Stimulated activated memory B cell treated with anti-CD40 and anti-IgM and Interleukin-4, amounts not matched to agents 10 μg/mL and 1 μg/mL and 100 μg/mL, for 72 hours (primary cell): ENCODE measurements at regions not wholly inside any gene's neighbourhood (a gene's known extent, or its start where the extent isn't known, plus 50 kb on each side); places are given as distances from the start of the nearest gene placed in this dataset.

Experiments used
- ATAC-seq: fragments of 150-1000 bp; cut with Tn5 transposase; 2 replicates; pipeline ENCODE4 v1.10.0; 2021
- H3K27ac Mint-ChIP-seq: one replicate; pipeline ENCODE4 v1.8.0; 2022; ENCODE audit warnings: mild to moderate bottlenecking, mixed read lengths
- H3K27me3 Mint-ChIP-seq: one replicate; pipeline ENCODE4 v1.8.0; 2022; ENCODE audit warnings: mixed read lengths
- H3K36me3 Mint-ChIP-seq: one replicate; pipeline ENCODE4 v1.8.0; 2022; ENCODE audit warnings: mixed read lengths
- H3K4me1 Mint-ChIP-seq: one replicate; pipeline ENCODE4 v1.8.0; 2022; ENCODE audit warnings: mixed read lengths
- H3K4me3 Mint-ChIP-seq: one replicate; pipeline ENCODE4 v1.8.0; 2022; ENCODE audit warnings: mild to moderate bottlenecking, moderate library complexity, mixed read lengths
- H3K9me3 Mint-ChIP-seq: one replicate; pipeline ENCODE4 v1.8.0; 2022; ENCODE audit warnings: mixed read lengths

GRCh38 chr18:51622702-51623101 is 425.2 kb upstream of the MEX3C start:
- Mint-ChIP-seq H3K9me3 (no peaks in the 10 kb centered on the region), H3K27ac (no peak overlapping the region), H3K36me3 (no peaks in the 10 kb centered on the region), H3K4me3 (no peak overlapping the region), H3K27me3 (peaks cover 34% of the 10 kb centered on the region), H3K4me1 (no peaks in the 10 kb centered on the region)
- ATAC-seq, result no peak

- no peaks in the 10 kb centered on the region for H3K36me3 Mint-ChIP-seq
- no peak for ATAC-seq
- no peaks in the 10 kb centered on the region for H3K4me1 Mint-ChIP-seq
- H3K9me3 Mint-ChIP-seq, result no peaks in the 10 kb centered on the region
- H3K4me3 Mint-ChIP-seq, result no peak overlapping the region
- H3K27ac Mint-ChIP-seq, result no peak overlapping the region
- H3K27me3 Mint-ChIP-seq, result peaks cover 34% of the 10 kb centered on the region
Observed at GRCh38 chr18:51623653-51624052, 426.2 kb upstream of the MEX3C start.

GRCh38 chr18:51630706-51631105 is 433.2 kb upstream of the MEX3C start:
- Mint-ChIP-seq H3K36me3 (no peaks in the 10 kb centered on the region), H3K9me3 (peaks cover under 1% of the 10 kb centered on the region), H3K27me3 (no peaks in the 10 kb centered on the region), H3K27ac (no peak overlapping the region), H3K4me3 (no peak overlapping the region), H3K4me1 (no peaks in the 10 kb centered on the region)
- ATAC-seq, result no peak

- ATAC-seq, result no peak
- Mint-ChIP-seq H3K36me3 (no peaks in the 10 kb centered on the region), H3K27me3 (no peaks in the 10 kb centered on the region), H3K4me3 (no peak overlapping the region), H3K27ac (no peak overlapping the region), H3K4me1 (no peaks in the 10 kb centered on the region), H3K9me3 (peaks cover 7% of the 10 kb centered on the region)
Observed at GRCh38 chr18:51637881-51638280, 440.4 kb upstream of the MEX3C start.

GRCh38 chr18:51639541-51639940 is 442.1 kb upstream of the MEX3C start:
- Mint-ChIP-seq H3K27me3 (no peaks in the 10 kb centered on the region), H3K27ac (no peak overlapping the region), H3K4me3 (no peak overlapping the region), H3K4me1 (no peaks in the 10 kb centered on the region), H3K9me3 (peaks cover 7% of the 10 kb centered on the region), H3K36me3 (no peaks in the 10 kb centered on the region)
- no peak for ATAC-seq

GRCh38 chr18:51643483-51643882 is 446.0 kb upstream of the MEX3C start:
- ATAC-seq, result no peak
- H3K36me3 Mint-ChIP-seq, result no peaks in the 10 kb centered on the region
- no peak overlapping the region for H3K27ac Mint-ChIP-seq
- no peaks in the 10 kb centered on the region for H3K27me3 Mint-ChIP-seq
- H3K4me3 Mint-ChIP-seq, result no peak overlapping the region
- no peaks in the 10 kb centered on the region for H3K4me1 Mint-ChIP-seq
- H3K9me3 Mint-ChIP-seq, result no peaks in the 10 kb centered on the region

DNA sequence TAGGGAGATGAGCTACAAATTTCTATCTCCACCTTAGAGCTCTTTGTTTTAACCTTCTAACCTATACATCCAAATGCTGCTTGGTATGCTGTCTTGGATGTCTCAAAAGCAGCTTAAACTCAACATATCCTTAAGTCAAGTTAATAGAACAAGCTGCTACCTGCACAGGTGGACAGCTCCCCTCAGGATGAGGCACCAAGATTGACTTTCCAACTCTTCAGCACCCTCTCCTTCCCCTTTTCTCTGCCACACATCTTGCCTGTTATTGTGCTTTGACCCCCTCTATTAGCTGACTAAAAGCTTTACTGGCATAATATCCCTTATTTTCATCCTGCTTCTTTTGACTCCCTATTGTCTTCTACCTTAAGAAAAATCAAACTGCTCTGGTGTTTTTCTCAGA is 448.1 kb upstream of the MEX3C start:
- Mint-ChIP-seq H3K27me3 (no peaks in the 10 kb centered on the region), H3K36me3 (no peaks in the 10 kb centered on the region), H3K4me1 (no peaks in the 10 kb centered on the region), H3K9me3 (no peaks in the 10 kb centered on the region), H3K4me3 (no peak overlapping the region), H3K27ac (no peak overlapping the region)
- no peak for ATAC-seq

DNA sequence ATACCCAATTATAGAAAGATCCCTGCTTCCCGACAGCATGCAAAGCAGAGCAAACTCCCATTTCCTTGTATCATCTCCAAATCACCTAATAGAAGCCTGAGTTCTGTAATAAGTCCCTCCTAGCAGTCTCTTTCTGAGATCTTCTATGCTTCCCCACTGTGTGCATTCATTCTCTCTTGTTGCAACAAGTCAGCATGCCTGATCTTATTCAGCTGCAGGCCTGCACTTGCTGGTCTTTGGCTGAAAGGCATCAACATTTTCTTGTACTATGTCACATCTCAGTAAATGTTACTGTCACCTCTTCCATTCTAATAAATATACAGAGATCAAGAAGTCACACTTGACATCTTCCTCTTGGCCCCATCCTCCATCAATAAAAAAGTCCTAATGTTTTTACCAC is 449.9 kb upstream of the MEX3C start:
- Mint-ChIP-seq H3K27ac (no peak overlapping the region), H3K9me3 (no peaks in the 10 kb centered on the region), H3K4me3 (no peak overlapping the region), H3K36me3 (no peaks in the 10 kb centered on the region), H3K4me1 (no peaks in the 10 kb centered on the region), H3K27me3 (peaks cover 8% of the 10 kb centered on the region)
- no peak for ATAC-seq

GRCh38 chr18:51647942-51648341 is 450.5 kb upstream of the MEX3C start:
- ATAC-seq, result no peak
- Mint-ChIP-seq H3K27ac (no peak overlapping the region), H3K9me3 (no peaks in the 10 kb centered on the region), H3K4me3 (no peak overlapping the region), H3K4me1 (no peaks in the 10 kb centered on the region), H3K27me3 (peaks cover 8% of the 10 kb centered on the region), H3K36me3 (no peaks in the 10 kb centered on the region)

- no peaks in the 10 kb centered on the region for H3K36me3 Mint-ChIP-seq
- no peak overlapping the region for H3K4me3 Mint-ChIP-seq
- H3K4me1 Mint-ChIP-seq, result peaks cover 7% of the 10 kb centered on the region
- ATAC-seq, result no peak
- H3K27me3 Mint-ChIP-seq, result peaks cover 8% of the 10 kb centered on the region
- no peak overlapping the region for H3K27ac Mint-ChIP-seq
- no peaks in the 10 kb centered on the region for H3K9me3 Mint-ChIP-seq
Observed at GRCh38 chr18:51649796-51650195, 452.3 kb upstream of the MEX3C start.

DNA sequence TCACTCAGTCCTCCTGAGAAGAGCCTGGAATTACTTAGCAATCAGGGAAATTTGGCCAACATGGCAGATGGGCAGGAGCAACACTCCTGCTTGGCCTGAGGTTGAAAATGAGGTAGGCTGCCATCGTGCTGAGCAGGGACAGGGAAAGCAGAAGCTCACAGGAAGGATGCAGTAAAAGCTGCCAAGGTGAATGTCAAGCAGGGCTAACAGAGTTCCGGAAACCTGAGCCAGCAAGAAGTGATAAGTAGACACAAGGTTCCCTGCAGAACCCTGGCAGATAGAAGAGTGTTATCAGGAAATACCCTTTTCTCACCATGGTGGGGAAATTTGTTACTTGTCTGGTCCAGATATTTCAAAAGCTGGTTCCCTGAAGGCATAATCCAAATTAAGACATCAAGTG is 454.3 kb upstream of the MEX3C start:
- Mint-ChIP-seq H3K27ac (no peak overlapping the region), H3K36me3 (no peaks in the 10 kb centered on the region), H3K27me3 (peaks cover 8% of the 10 kb centered on the region), H3K4me3 (no peak overlapping the region), H3K9me3 (no peaks in the 10 kb centered on the region), H3K4me1 (peaks cover 24% of the 10 kb centered on the region)
- ATAC-seq, result no peak

DNA sequence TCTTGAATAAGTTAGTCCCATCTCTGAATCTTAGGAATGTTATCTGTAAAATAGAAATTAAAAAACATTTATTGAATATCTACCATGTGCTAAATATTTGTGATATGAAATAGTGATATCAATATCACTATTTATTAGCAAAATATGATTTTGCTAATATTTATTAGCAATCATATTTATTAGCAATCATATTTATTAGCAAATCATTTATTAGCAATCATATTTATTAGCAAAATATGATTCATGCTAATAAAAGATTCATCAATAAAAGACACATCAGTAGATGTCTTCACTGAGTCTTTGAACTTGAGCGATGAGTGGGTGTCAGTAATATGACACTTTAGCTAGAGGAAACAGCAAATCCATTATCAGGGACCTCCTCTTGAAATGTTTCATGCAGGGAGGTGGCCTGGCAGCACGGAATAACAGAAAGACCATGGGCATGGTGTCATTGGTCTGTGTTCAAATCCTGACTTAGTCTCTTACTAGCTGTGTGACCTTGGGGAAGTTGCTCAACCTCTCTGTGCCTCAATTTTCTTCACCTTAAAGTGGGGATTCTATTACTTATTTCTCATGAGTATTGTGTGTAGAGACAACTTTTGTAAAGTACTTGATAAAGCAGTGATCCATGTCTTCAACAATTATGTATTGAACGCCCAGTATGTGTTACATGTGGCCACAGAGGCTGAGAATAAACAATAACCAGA is 456.2 kb upstream of the MEX3C start:
- Mint-ChIP-seq H3K27me3 (peaks cover 8% of the 10 kb centered on the region), H3K36me3 (no peaks in the 10 kb centered on the region), H3K4me1 (peaks cover 24% of the 10 kb centered on the region), H3K4me3 (no peak overlapping the region), H3K9me3 (no peaks in the 10 kb centered on the region), H3K27ac (no peak overlapping the region)
- ATAC-seq, result no peak

- peak; percentile 83 for ATAC-seq
- H3K4me1 Mint-ChIP-seq, result peaks cover 24% of the 10 kb centered on the region
- peak overlapping the region; percentile 61 for H3K4me3 Mint-ChIP-seq
- peaks cover 8% of the 10 kb centered on the region for H3K27me3 Mint-ChIP-seq
- no peaks in the 10 kb centered on the region for H3K36me3 Mint-ChIP-seq
- H3K9me3 Mint-ChIP-seq, result no peaks in the 10 kb centered on the region
- peak overlapping the region; percentile 81 for H3K27ac Mint-ChIP-seq
Observed at GRCh38 chr18:51654488-51655326, 457.2 kb upstream of the MEX3C start.

- Mint-ChIP-seq H3K9me3 (no peaks in the 10 kb centered on the region), H3K4me1 (peaks cover 24% of the 10 kb centered on the region), H3K36me3 (no peaks in the 10 kb centered on the region), H3K4me3 (peak overlapping the region; percentile 61), H3K27ac (peak overlapping the region; percentile 81), H3K27me3 (peaks cover 8% of the 10 kb centered on the region)
- peak; percentile 90 for ATAC-seq
Observed at GRCh38 chr18:51655327-51655698, 457.8 kb upstream of the MEX3C start.

- Mint-ChIP-seq H3K9me3 (no peaks in the 10 kb centered on the region), H3K4me1 (peaks cover 24% of the 10 kb centered on the region), H3K27me3 (peaks cover 8% of the 10 kb centered on the region), H3K36me3 (no peaks in the 10 kb centered on the region), H3K4me3 (no peak overlapping the region), H3K27ac (peak overlapping the region; percentile 81)
- ATAC-seq, result no peak
Observed at GRCh38 chr18:51656249-51656648, 458.8 kb upstream of the MEX3C start.

GRCh38 chr18:51658436-51658835 is 461.0 kb upstream of the MEX3C start:
- Mint-ChIP-seq H3K4me1 (peaks cover 24% of the 10 kb centered on the region), H3K9me3 (no peaks in the 10 kb centered on the region), H3K27ac (no peak overlapping the region), H3K36me3 (no peaks in the 10 kb centered on the region), H3K27me3 (no peaks in the 10 kb centered on the region), H3K4me3 (no peak overlapping the region)
- no peak for ATAC-seq
